ENCODE measurements at regions not wholly inside any gene's neighbourhood (a gene's known extent, or its start where the extent isn't known, plus 50 kb on each side); places are given as distances from the start of the nearest gene placed in this dataset.

GRCh38 chr4:101528526-101528925 is 181.2 kb upstream of the PPP3CA start:
- Histone ChIP-seq H3K9me3 (no peaks in the 10 kb centered on the region), H3K36me3 (ENCODE audit: low read depth) (no peaks in the 10 kb centered on the region), H3K4me3 (no peak overlapping the region), H3K4me1 (ENCODE audit: low read depth) (no peaks in the 10 kb centered on the region)
- TF ChIP-seq CTCF (IDR thresholded peaks at IDR 0.05) = no peak
- ATAC-seq = no peak
- DNase-seq = no peak
- intact Hi-C loops (cut with DNase I, micrococcal nuclease) = no loop called here

GRCh38 chr4:101527188-101527587 is 179.9 kb upstream of the PPP3CA start:
- no peaks in the 10 kb centered on the region for H3K4me1 ChIP-seq (ENCODE audit: low read depth)
- intact Hi-C loops (cut with DNase I, micrococcal nuclease) = no loop called here
- H3K9me3 ChIP-seq = no peaks in the 10 kb centered on the region
- ATAC-seq (peak; percentile 40), DNase-seq (peak in 1 of 3 donors; percentile 7)
- H3K4me3 ChIP-seq = no peak overlapping the region
- no peaks in the 10 kb centered on the region for H3K36me3 ChIP-seq (ENCODE audit: low read depth)
- TF ChIP-seq CTCF (IDR thresholded peaks at IDR 0.05) = no peak

GRCh38 chr4:101515566-101515965 is 168.2 kb upstream of the PPP3CA start:
- H3K9me3 ChIP-seq = no peaks in the 10 kb centered on the region
- H3K4me1 ChIP-seq (ENCODE audit: low read depth) = no peaks in the 10 kb centered on the region
- intact Hi-C loops (cut with DNase I, micrococcal nuclease) = no loop called here
- TF ChIP-seq CTCF (IDR thresholded peaks at IDR 0.05) = no peak
- no peaks in the 10 kb centered on the region for H3K36me3 ChIP-seq (ENCODE audit: low read depth)
- H3K4me3 ChIP-seq = no peak overlapping the region
- DNase-seq = no peak
- no peak for ATAC-seq

GRCh38 chr4:101515099-101515498 is 167.8 kb upstream of the PPP3CA start:
- no peaks in the 10 kb centered on the region for H3K9me3 ChIP-seq
- H3K4me3 ChIP-seq = no peak overlapping the region
- DNase-seq (no peak), ATAC-seq (no peak)
- intact Hi-C loops (cut with DNase I, micrococcal nuclease) = no loop called here
- H3K4me1 ChIP-seq (ENCODE audit: low read depth) = no peaks in the 10 kb centered on the region
- TF ChIP-seq CTCF (IDR thresholded peaks at IDR 0.05) = no peak
- H3K36me3 ChIP-seq (ENCODE audit: low read depth) = no peaks in the 10 kb centered on the region

- no peaks in the 10 kb centered on the region for H3K36me3 ChIP-seq (ENCODE audit: low read depth)
- no peak overlapping the region for H3K4me3 ChIP-seq
- no peak for DNase-seq
- TF ChIP-seq CTCF (IDR thresholded peaks at IDR 0.05) = no peak
- H3K9me3 ChIP-seq = no peaks in the 10 kb centered on the region
- no peak for ATAC-seq
- intact Hi-C loops (cut with DNase I, micrococcal nuclease) = no loop called here
- no peaks in the 10 kb centered on the region for H3K4me1 ChIP-seq (ENCODE audit: low read depth)
Observed at GRCh38 chr4:101512416-101512815, 165.1 kb upstream of the PPP3CA start.

GRCh38 chr4:101501421-101501820 is 154.1 kb upstream of the PPP3CA start:
- H3K4me3 ChIP-seq = no peak overlapping the region
- DNase-seq = no peak
- intact Hi-C loops (cut with DNase I, micrococcal nuclease) = no loop called here
- H3K36me3 ChIP-seq (ENCODE audit: low read depth) = no peaks in the 10 kb centered on the region
- H3K4me1 ChIP-seq (ENCODE audit: low read depth) = no peaks in the 10 kb centered on the region
- ATAC-seq = no peak
- no peaks in the 10 kb centered on the region for H3K9me3 ChIP-seq
- TF ChIP-seq CTCF (IDR thresholded peaks at IDR 0.05) = no peak

Data from mucosa of descending colon (tissue), 3 donors.